WTC11 (cell line): ENCODE measurements at regions not wholly inside any gene's neighbourhood (a gene's known extent, or its start where the extent isn't known, plus 50 kb on each side); places are given as distances from the start of the nearest gene placed in this dataset.

Experiments used
- ATAC-seq: fragments of 200-7000 bp; cut with Tn5 transposase; 2 replicates; pipeline ENCODE4 v1.10.0; 2021; ENCODE audit warnings: mild to moderate bottlenecking, moderate library complexity
- CTCF ChIA-PET: fragments of 300-600 bp; sonication (Branson Sonifier 250); formaldehyde crosslinking; loops from one replicate; lab custom pipeline; 2021; ENCODE audit warnings: antibody characterized with exemption; lab: Charles Lee
- POLR2A ChIA-PET: fragments of 350-600 bp; sonication (Branson Sonifier 250); formaldehyde crosslinking; loops from one replicate; lab custom pipeline; 2021; ENCODE audit warnings: antibody characterized with exemption; lab: Charles Lee
- DNase-seq: peaks from one replicate; pipeline ENCODE4 v3.0.0; 2021; ENCODE audit warnings: low spot score
- H3K27ac Mint-ChIP-seq: 2 replicates; pipeline ENCODE4 v1.8.0; 2021; ENCODE audit warnings: mixed read lengths
- H3K27me3 Mint-ChIP-seq: 2 replicates; pipeline ENCODE4 v1.8.0; 2021; ENCODE audit warnings: low read depth, mild to moderate bottlenecking, moderate library complexity, mixed read lengths
- H3K36me3 Mint-ChIP-seq: 2 replicates; pipeline ENCODE4 v1.8.0; 2021; ENCODE audit warnings: mixed read lengths
- H3K4me1 Mint-ChIP-seq: 2 replicates; pipeline ENCODE4 v1.8.0; 2022; ENCODE audit warnings: mixed read lengths
- H3K4me3 Mint-ChIP-seq: 2 replicates; pipeline ENCODE4 v1.8.0; 2021; ENCODE audit warnings: mild to moderate bottlenecking, moderate library complexity, mixed read lengths
- H3K9me3 Mint-ChIP-seq: 2 replicates; pipeline ENCODE4 v1.8.0; 2021; ENCODE audit warnings: mixed read lengths
- ARID4B ChIP-seq: sonication (generic); formaldehyde crosslinking; IDR thresholded peaks from 2 replicates; pipeline ENCODE4 v1.8.0; 2023; ENCODE audit warnings: missing genetic modification reagents, mild to moderate bottlenecking, borderline replicate concordance
- ATF6 ChIP-seq: sonication (generic); formaldehyde crosslinking; IDR thresholded peaks from 2 replicates; pipeline ENCODE4 v1.8.1; 2023; ENCODE audit warnings: mild to moderate bottlenecking, missing genetic modification reagents
- CBFB ChIP-seq: sonication (generic); formaldehyde crosslinking; IDR thresholded peaks from 2 replicates; pipeline ENCODE4 v1.8.1; 2022; ENCODE audit warnings: mild to moderate bottlenecking, low read depth, missing genetic modification reagents
- CTCF ChIP-seq: fragments of 200-600 bp; IDR thresholded peaks from 2 replicates; pipeline ENCODE4 v1.8.0; 2022; ENCODE audit warnings: antibody characterized with exemption
- E2F1 ChIP-seq: sonication (generic); formaldehyde crosslinking; IDR thresholded peaks from 2 replicates; pipeline ENCODE4 v1.8.0; 2022; ENCODE audit warnings: mild to moderate bottlenecking, missing genetic modification reagents
- HMGA2 ChIP-seq: fragments of 250-450 bp; sonication (Bioruptor Pico); IDR thresholded peaks from 2 replicates; pipeline ENCODE4 v1.4.0; 2021; ENCODE audit warnings: mild to moderate bottlenecking, moderate library complexity
- JAZF1 ChIP-seq: fragments of 250-450 bp; sonication (Bioruptor Pico); IDR thresholded peaks from 2 replicates; pipeline ENCODE4 v1.9.0; 2021; ENCODE audit warnings: moderate library complexity, mild to moderate bottlenecking, inconsistent platforms
- MLX ChIP-seq: sonication (generic); formaldehyde crosslinking; IDR thresholded peaks from 2 replicates; pipeline ENCODE4 v1.8.1; 2023; ENCODE audit warnings: mild to moderate bottlenecking, missing genetic modification reagents, moderate library complexity
- MXD4 ChIP-seq: fragments of 250-450 bp; sonication (Bioruptor Pico); IDR thresholded peaks from 2 replicates; pipeline ENCODE4 v1.8.0; 2021; ENCODE audit warnings: mild to moderate bottlenecking, moderate library complexity, borderline replicate concordance
- MYBL2 ChIP-seq: sonication (generic); formaldehyde crosslinking; IDR thresholded peaks from 2 replicates; pipeline ENCODE4 v1.8.1; 2023; ENCODE audit warnings: mild to moderate bottlenecking, moderate library complexity, missing genetic modification reagents
- NFYB ChIP-seq: sonication (generic); formaldehyde crosslinking; conservative IDR thresholded peaks from 2 replicates; pipeline ENCODE4 v1.8.0; 2022; ENCODE audit warnings: low read depth, missing genetic modification reagents
- NR3C1 ChIP-seq: sonication (generic); formaldehyde crosslinking; conservative IDR thresholded peaks from 2 replicates; pipeline ENCODE4 v1.8.1; 2023; ENCODE audit warnings: low read depth, mild to moderate bottlenecking, missing genetic modification reagents
- PRDM15 ChIP-seq: sonication (generic); formaldehyde crosslinking; IDR thresholded peaks from 2 replicates; pipeline ENCODE4 v1.8.0; 2022; ENCODE audit warnings: missing genetic modification reagents
- SMAD3 ChIP-seq: sonication (generic); formaldehyde crosslinking; IDR thresholded peaks from 2 replicates; pipeline ENCODE4 v1.8.0; 2022; ENCODE audit warnings: missing genetic modification reagents, mild to moderate bottlenecking, borderline replicate concordance
- TEAD1 ChIP-seq: sonication (generic); formaldehyde crosslinking; IDR thresholded peaks from 2 replicates; pipeline ENCODE4 v1.8.0; 2022; ENCODE audit warnings: mild to moderate bottlenecking, missing genetic modification reagents
- USF1 ChIP-seq: sonication (generic); formaldehyde crosslinking; IDR thresholded peaks from 2 replicates; pipeline ENCODE4 v1.8.0; 2022; ENCODE audit warnings: mild to moderate bottlenecking, missing genetic modification reagents
- ZBTB21 ChIP-seq: sonication (generic); formaldehyde crosslinking; IDR thresholded peaks from 2 replicates; pipeline ENCODE4 v1.8.1; 2023; ENCODE audit warnings: mild to moderate bottlenecking, missing genetic modification reagents, borderline replicate concordance
- ZNF121 ChIP-seq: sonication (generic); formaldehyde crosslinking; IDR thresholded peaks from 2 replicates; pipeline ENCODE4 v1.8.0; 2023; ENCODE audit warnings: missing genetic modification reagents
- ZNF263 ChIP-seq: sonication (generic); formaldehyde crosslinking; IDR thresholded peaks from 2 replicates; pipeline ENCODE4 v1.8.1; 2022; ENCODE audit warnings: low read depth, mild to moderate bottlenecking, moderate library complexity, missing genetic modification reagents
- ZNF317 ChIP-seq: sonication (generic); formaldehyde crosslinking; IDR thresholded peaks from 2 replicates; pipeline ENCODE4 v1.8.1; 2023; ENCODE audit warnings: low read depth, mild to moderate bottlenecking, moderate library complexity, missing genetic modification reagents, borderline replicate concordance

GRCh38 chr4:181971973-181972372 lies 271.2 kb upstream of the TENM3 start:
- Mint-ChIP-seq H3K27me3 (no peaks in the 10 kb centered on the region), H3K9me3 (peaks cover 6% of the 10 kb centered on the region), H3K27ac (no peak overlapping the region), H3K36me3 (no peaks in the 10 kb centered on the region), H3K4me1 (peaks cover 14% of the 10 kb centered on the region), H3K4me3 (no peak overlapping the region)
- TF ChIP-seq ARID4B (CRISPR knock-in tag) (no peak), TEAD1 (CRISPR knock-in tag) (no peak), MXD4 (CRISPR knock-in tag) (no peak), E2F1 (CRISPR knock-in tag) (no peak), CTCF (no peak), MYBL2 (CRISPR knock-in tag) (no peak), ZNF317 (CRISPR knock-in tag) (no peak), CBFB (CRISPR knock-in tag) (no peak), NR3C1 (CRISPR knock-in tag) (no peak), ZNF121 (no peak), USF1 (no peak), NFYB (CRISPR knock-in tag) (no peak)
- CTCF ChIA-PET: no interaction called here
- ATAC-seq (no peak), DNase-seq (no peak)
- POLR2A ChIA-PET: no interaction called here

- no peak for ATAC-seq
- POLR2A ChIA-PET: no interaction called here
- CTCF ChIA-PET: no interaction called here
- Mint-ChIP-seq H3K27me3 (no peaks in the 10 kb centered on the region), H3K27ac (no peak overlapping the region), H3K4me1 (peaks cover 6% of the 10 kb centered on the region), H3K36me3 (no peaks in the 10 kb centered on the region), H3K9me3 (peaks cover 11% of the 10 kb centered on the region), H3K4me3 (no peak overlapping the region)
- no peak for DNase-seq
- no peak for TF ChIP-seq ZBTB21
- TF ChIP-seq PRDM15 (CRISPR knock-in tag): no peak
- no peak for TF ChIP-seq MLX
- no peak for TF ChIP-seq ZNF263 (CRISPR knock-in tag)
- no peak for TF ChIP-seq HMGA2
- no peak for TF ChIP-seq JAZF1 (CRISPR knock-in tag)
- TF ChIP-seq NFYB (CRISPR knock-in tag): no peak
- no peak for TF ChIP-seq SMAD3 (CRISPR knock-in tag)
- TF ChIP-seq ATF6 (CRISPR knock-in tag): no peak
These were observed 266.4 kb upstream of the TENM3 start for GRCh38 chr4:181976764-181977163.
